ENCODE measurements at regions not wholly inside any gene's neighbourhood (a gene's known extent, or its start where the extent isn't known, plus 50 kb on each side); places are given as distances from the start of the nearest gene placed in this dataset.

DNA sequence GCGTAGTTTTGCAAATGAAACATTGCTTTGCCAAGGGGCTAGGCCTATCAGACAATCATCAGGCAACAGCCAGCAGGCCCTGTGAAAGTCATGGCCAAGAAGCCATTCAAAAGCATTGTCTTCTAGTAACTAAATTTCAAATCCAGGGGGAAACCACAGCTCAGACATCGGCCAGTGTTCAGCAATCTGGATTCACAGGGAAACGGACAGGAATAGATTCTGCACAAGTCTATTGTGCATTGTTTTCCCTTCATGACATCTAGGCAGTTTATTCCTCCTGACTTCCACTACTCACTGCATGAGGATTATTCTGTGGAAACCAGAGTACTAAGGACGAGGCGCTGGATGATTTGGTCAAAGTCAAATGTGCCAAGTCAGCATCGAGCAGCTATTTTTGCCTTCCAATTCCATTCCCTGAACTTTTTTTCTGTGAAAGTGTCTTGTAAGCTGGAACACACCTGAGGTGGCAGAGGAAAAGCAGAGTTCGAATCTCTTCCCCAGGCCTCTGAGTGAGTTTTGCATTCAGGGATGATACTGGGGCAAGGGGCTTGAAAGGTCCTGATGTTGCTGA lies 75.4 kb downstream of the VCPKMT start:
- no peak for DNase-seq
- no peak for ATAC-seq
- peaks cover 5% of the 10 kb centered on the region for H3K9me3 Mint-ChIP-seq
- H3K36me3 Mint-ChIP-seq (ENCODE audit: low read depth): peaks cover 45% of the 10 kb centered on the region
- no peaks in the 10 kb centered on the region for H3K27me3 Mint-ChIP-seq
- peak overlapping the region; percentile 82 for H3K4me3 Mint-ChIP-seq
- peak overlapping the region; percentile 98 for H3K27ac Mint-ChIP-seq
- peaks cover 84% of the 10 kb centered on the region for H3K4me1 Mint-ChIP-seq

- Mint-ChIP-seq H3K27ac (peak overlapping the region; percentile 46), H3K4me1 (peaks cover 90% of the 10 kb centered on the region), H3K4me3 (no peak overlapping the region)
Measured at GRCh38 chr14:50041980-50042379, 74.4 kb downstream of the VCPKMT start.

GRCh38 chr14:50044042-50044651 lies 72.2 kb downstream of the VCPKMT start:
- Mint-ChIP-seq H3K9me3 (peaks cover 7% of the 10 kb centered on the region), H3K36me3 (ENCODE audit: low read depth) (peaks cover 35% of the 10 kb centered on the region), H3K27me3 (no peaks in the 10 kb centered on the region), H3K4me3 (peak overlapping the region; percentile 45), H3K27ac (peak overlapping the region; percentile 96), H3K4me1 (peaks cover 78% of the 10 kb centered on the region)
- DNase-seq (no peak), ATAC-seq (peak; percentile 18)

More at GRCh38 chr14:50041980-50042379, 74.4 kb downstream of the VCPKMT start:
- Mint-ChIP-seq H3K27me3 (no peaks in the 10 kb centered on the region), H3K36me3 (ENCODE audit: low read depth) (peaks cover 44% of the 10 kb centered on the region), H3K9me3 (peaks cover 7% of the 10 kb centered on the region)
- no peak for DNase-seq
- no peak for ATAC-seq

DNA sequence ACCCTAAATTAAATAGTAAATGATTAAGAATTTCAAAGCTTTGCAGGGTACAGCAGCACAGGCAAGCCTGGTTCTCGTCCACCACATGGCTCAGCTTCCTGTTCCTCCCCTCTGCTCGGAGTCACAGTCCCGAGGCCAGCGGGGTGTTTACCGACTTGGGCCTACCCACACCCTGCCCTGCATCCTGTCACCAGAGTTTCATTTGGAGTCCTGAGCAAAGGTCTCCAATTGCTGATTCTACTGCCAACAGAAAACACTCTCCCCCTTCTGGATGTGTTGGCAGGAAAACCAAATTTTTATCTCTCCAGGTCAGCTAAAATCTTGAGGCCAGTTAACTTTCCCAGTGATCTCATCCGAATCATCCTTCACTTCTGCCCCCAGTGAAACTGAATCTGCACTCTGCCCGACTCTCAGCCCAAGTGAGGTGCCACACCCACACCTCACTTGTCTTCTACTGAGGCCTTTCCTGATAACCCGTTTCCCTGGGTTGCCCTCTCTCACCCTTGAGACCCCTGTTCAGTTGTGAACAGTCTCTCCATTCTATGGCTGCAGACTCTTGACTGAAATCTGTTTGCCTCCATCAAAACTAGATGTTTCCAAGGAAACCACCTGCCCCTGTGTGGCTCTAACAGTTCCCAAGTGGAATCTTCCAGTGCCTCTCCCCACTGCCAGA lies 71.2 kb downstream of the VCPKMT start:
- ATAC-seq (peak; percentile 86), DNase-seq (peak; percentile 76)
- Mint-ChIP-seq H3K4me3 (peak overlapping the region; percentile 54), H3K27ac (peak overlapping the region; percentile 95), H3K36me3 (ENCODE audit: low read depth) (peaks cover 35% of the 10 kb centered on the region), H3K4me1 (peaks cover 68% of the 10 kb centered on the region), H3K9me3 (peaks cover 7% of the 10 kb centered on the region), H3K27me3 (no peaks in the 10 kb centered on the region)

- H3K27ac Mint-ChIP-seq: peak overlapping the region; percentile 95
Measured at GRCh38 chr14:50045837-50046236, 70.5 kb downstream of the VCPKMT start.

GRCh38 chr14:50047274-50047676 lies 69.1 kb downstream of the VCPKMT start:
- Mint-ChIP-seq H3K36me3 (ENCODE audit: low read depth) (peaks cover 30% of the 10 kb centered on the region), H3K4me3 (no peak overlapping the region), H3K27ac (peak overlapping the region; percentile 10), H3K9me3 (peaks cover 7% of the 10 kb centered on the region), H3K4me1 (peaks cover 48% of the 10 kb centered on the region), H3K27me3 (no peaks in the 10 kb centered on the region)
- no peak for ATAC-seq
- no peak for DNase-seq

More at GRCh38 chr14:50045837-50046236, 70.5 kb downstream of the VCPKMT start:
- Mint-ChIP-seq H3K4me3 (no peak overlapping the region), H3K9me3 (peaks cover 7% of the 10 kb centered on the region), H3K36me3 (ENCODE audit: low read depth) (peaks cover 37% of the 10 kb centered on the region), H3K27me3 (no peaks in the 10 kb centered on the region), H3K4me1 (peaks cover 61% of the 10 kb centered on the region)
- DNase-seq: no peak
- no peak for ATAC-seq

GRCh38 chr14:50049093-50049492 lies 67.3 kb downstream of the VCPKMT start:
- H3K27me3 Mint-ChIP-seq: no peaks in the 10 kb centered on the region
- peaks cover 7% of the 10 kb centered on the region for H3K9me3 Mint-ChIP-seq
- no peak for DNase-seq
- peaks cover 29% of the 10 kb centered on the region for H3K36me3 Mint-ChIP-seq (ENCODE audit: low read depth)
- H3K27ac Mint-ChIP-seq: peak overlapping the region; percentile 28
- H3K4me3 Mint-ChIP-seq: no peak overlapping the region
- no peak for ATAC-seq
- H3K4me1 Mint-ChIP-seq: peaks cover 35% of the 10 kb centered on the region

GRCh38 chr14:50049703-50050570 lies 66.4 kb downstream of the VCPKMT start:
- Mint-ChIP-seq H3K9me3 (peaks cover 7% of the 10 kb centered on the region), H3K27ac (no peak overlapping the region), H3K36me3 (ENCODE audit: low read depth) (peaks cover 27% of the 10 kb centered on the region)

DNA sequence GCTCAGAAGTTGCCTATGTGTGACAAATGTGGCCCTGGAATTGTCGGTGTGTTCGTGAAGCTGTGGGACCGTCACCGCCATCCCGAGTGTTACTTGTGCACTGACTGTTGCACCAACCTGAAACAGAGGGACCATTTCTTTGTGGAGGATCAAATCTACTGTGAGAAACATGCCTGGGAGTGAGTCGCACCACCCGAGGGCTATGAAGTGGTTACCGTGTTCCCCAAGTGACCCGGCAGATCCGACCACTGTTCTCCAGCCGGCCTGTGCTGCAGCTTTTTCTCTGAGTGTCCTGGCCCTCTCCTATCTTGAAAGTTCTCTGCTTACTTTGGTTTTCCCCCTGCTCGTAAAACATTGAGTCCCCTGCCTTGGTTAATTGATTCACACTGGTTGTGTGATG lies 65.3 kb downstream of the VCPKMT start:
- Mint-ChIP-seq H3K4me1 (peaks cover 20% of the 10 kb centered on the region), H3K36me3 (ENCODE audit: low read depth) (peaks cover 16% of the 10 kb centered on the region), H3K27me3 (no peaks in the 10 kb centered on the region), H3K27ac (no peak overlapping the region), H3K4me3 (no peak overlapping the region), H3K9me3 (peaks cover 1% of the 10 kb centered on the region)
- ATAC-seq (no peak), DNase-seq (no peak)

More at GRCh38 chr14:50049703-50050570, 66.4 kb downstream of the VCPKMT start:
- ATAC-seq (no peak), DNase-seq (no peak)
- H3K4me3 Mint-ChIP-seq: no peak overlapping the region
- H3K4me1 Mint-ChIP-seq: peaks cover 28% of the 10 kb centered on the region
- H3K27me3 Mint-ChIP-seq: no peaks in the 10 kb centered on the region

DNA sequence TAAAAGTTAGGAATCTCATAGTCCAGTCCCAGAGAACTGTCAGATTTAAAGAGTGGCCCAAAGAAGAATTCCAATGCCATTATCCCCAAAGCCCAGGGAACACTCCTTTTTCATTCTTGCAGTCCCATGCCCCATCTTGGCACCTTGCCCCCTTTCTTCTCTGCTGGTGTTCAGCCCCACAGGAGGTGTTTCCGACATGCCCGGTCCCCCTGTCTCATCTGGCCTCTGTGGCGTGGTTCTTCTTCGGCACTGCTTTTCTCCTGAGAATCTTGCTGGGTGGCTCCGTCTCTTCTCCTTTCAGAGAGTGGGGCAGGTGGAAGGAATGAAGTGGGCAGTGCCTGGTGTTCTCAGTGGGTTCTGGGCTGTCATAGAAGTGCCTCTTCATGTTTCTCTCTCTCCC lies 64.7 kb downstream of the VCPKMT start:
- H3K27me3 Mint-ChIP-seq: no peaks in the 10 kb centered on the region
- H3K36me3 Mint-ChIP-seq (ENCODE audit: low read depth): peaks cover 12% of the 10 kb centered on the region
- no peak overlapping the region for H3K27ac Mint-ChIP-seq
- ATAC-seq (no peak), DNase-seq (no peak)
- no peaks in the 10 kb centered on the region for H3K9me3 Mint-ChIP-seq
- peaks cover 19% of the 10 kb centered on the region for H3K4me1 Mint-ChIP-seq
- no peak overlapping the region for H3K4me3 Mint-ChIP-seq

DNA sequence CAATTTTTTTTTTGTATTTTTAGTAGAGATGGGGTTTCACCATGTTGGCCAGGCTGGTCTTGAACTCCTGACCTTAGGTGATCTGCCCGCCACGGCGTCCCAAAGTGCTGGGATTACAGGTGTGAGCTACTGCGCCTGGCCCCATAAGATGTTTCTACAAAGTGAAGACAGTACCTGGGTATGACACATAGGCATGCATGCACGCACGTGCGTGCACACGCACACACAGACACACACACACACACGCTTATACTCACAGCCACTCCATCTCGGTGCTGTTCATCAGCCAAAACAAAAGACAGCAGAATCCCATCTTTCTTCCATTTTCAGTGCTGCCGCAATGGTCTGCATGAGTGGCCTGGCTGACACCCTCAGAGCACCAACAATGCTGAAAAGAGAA lies 63.9 kb downstream of the VCPKMT start:
- Mint-ChIP-seq H3K27ac (no peak overlapping the region), H3K27me3 (no peaks in the 10 kb centered on the region), H3K9me3 (no peaks in the 10 kb centered on the region), H3K4me1 (peaks cover 17% of the 10 kb centered on the region), H3K36me3 (ENCODE audit: low read depth) (peaks cover 11% of the 10 kb centered on the region), H3K4me3 (no peak overlapping the region)
- no peak for ATAC-seq
- no peak for DNase-seq

DNA sequence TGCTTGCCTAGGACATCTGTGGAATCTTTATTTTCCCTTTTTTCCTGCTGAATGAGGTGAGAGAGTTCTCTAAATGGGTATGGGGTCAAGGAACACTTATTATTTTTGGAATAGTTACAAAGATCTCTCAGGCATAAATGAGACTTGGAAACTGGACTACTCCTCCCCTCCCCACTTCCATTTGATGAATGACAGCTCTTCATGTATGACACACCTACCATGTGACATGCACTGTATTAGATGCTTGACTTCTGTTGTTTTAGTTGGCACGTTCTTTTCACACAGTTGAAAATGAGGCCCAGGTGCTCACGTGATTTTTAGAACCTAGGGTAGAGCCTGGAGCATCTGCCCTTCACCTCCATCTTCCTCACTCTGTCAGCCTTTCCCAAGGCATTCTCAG lies 62.4 kb downstream of the VCPKMT start:
- ATAC-seq: no peak
- H3K36me3 Mint-ChIP-seq (ENCODE audit: low read depth): peaks cover 7% of the 10 kb centered on the region
- H3K27ac Mint-ChIP-seq: no peak overlapping the region
- DNase-seq: no peak
- H3K4me3 Mint-ChIP-seq: no peak overlapping the region
- peaks cover 20% of the 10 kb centered on the region for H3K4me1 Mint-ChIP-seq
- no peaks in the 10 kb centered on the region for H3K9me3 Mint-ChIP-seq
- no peaks in the 10 kb centered on the region for H3K27me3 Mint-ChIP-seq

DNA sequence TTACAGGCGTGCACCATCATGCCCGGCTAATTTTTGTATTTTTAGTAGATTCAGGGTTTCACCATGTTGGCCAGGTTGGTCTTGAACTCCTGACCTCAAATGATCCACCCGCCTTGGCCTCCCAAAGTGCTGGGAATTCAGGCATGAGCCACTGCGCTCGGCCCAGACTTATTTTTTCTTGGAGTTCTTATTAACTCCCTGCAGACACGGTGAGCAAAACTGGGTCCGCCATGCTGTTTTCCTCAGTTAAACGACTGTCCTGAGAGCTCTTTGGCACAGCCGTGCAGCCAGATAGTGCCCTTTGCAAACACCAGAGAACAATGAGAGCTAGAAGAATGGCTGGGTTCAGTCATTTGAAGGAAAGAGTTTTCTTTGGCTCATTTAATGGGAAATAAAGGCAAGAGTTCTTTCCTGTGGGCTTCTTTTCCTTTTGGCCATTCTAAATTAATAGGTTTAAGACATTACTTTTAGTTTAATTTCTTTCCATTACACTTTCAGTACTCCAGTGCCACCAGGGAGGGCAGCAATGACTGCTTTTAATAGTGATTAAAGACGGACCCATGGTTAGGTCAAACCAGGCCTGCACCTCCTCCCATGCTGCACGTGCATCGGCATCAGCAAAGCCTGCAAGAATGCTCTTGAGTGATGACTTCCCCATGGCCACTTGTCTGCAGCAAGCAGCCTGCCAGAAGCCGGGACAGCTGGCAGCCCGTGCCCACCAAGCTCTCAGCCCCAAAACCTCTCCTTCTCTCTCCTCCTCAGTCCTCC lies 60.7 kb downstream of the VCPKMT start:
- H3K4me3 Mint-ChIP-seq: no peak overlapping the region
- no peaks in the 10 kb centered on the region for H3K9me3 Mint-ChIP-seq
- H3K27ac Mint-ChIP-seq: no peak overlapping the region
- H3K27me3 Mint-ChIP-seq: no peaks in the 10 kb centered on the region
- peaks cover 36% of the 10 kb centered on the region for H3K4me1 Mint-ChIP-seq
- H3K36me3 Mint-ChIP-seq (ENCODE audit: low read depth): peaks cover 7% of the 10 kb centered on the region
- no peak for DNase-seq
- ATAC-seq: no peak

GRCh38 chr14:50056435-50056834 lies 59.9 kb downstream of the VCPKMT start:
- H3K27me3 Mint-ChIP-seq: no peaks in the 10 kb centered on the region
- H3K36me3 Mint-ChIP-seq (ENCODE audit: low read depth): peaks cover 9% of the 10 kb centered on the region
- ATAC-seq (no peak), DNase-seq (no peak)
- no peaks in the 10 kb centered on the region for H3K9me3 Mint-ChIP-seq
- no peak overlapping the region for H3K27ac Mint-ChIP-seq
- H3K4me3 Mint-ChIP-seq: no peak overlapping the region
- H3K4me1 Mint-ChIP-seq: peaks cover 44% of the 10 kb centered on the region

Data from activated naive CD8-positive, alpha-beta T cell treated with anti-CD3 and anti-CD28 coated beads, Interleukin-2, amount 50 U/mL, for 24 hours (primary cell).